GM12865 (cell line): ENCODE measurements at regions not wholly inside any gene's neighbourhood (a gene's known extent, or its start where the extent isn't known, plus 50 kb on each side); places are given as distances from the start of the nearest gene placed in this dataset.

Experiments
- DNase-seq: peaks from one replicate; pipeline ENCODE4 v3.0.0; 2010; ENCODE audit warnings: low read depth
- H3K4me3 ChIP-seq: 2 replicates; pipeline ENCODE4 v1.5.1; 2011; ENCODE audit warnings: mild to moderate bottlenecking, low read depth, low read length, control low read depth
- CTCF ChIP-seq: IDR thresholded peaks from 2 replicates; pipeline ENCODE4 v1.5.1; 2011; ENCODE audit warnings: low read length, control low read depth, low read depth, inconsistent platforms; ENCODE audit not compliant: insufficient read depth; ENCODE audit errors: missing control alignments

- no peak for DNase-seq
- no peak for TF ChIP-seq CTCF
- no peak overlapping the region for H3K4me3 ChIP-seq
Observed at GRCh38 chr6:95169775-95170174, 407.6 kb upstream of the MANEA start.

GRCh38 chr6:95175927-95176675, 401.2 kb upstream of the MANEA start:
- no peak for DNase-seq
- TF ChIP-seq CTCF, result no peak
- no peak overlapping the region for H3K4me3 ChIP-seq

GRCh38 chr6:95185874-95186273, 391.5 kb upstream of the MANEA start:
- DNase-seq, result no peak
- no peak for TF ChIP-seq CTCF
- H3K4me3 ChIP-seq, result no peak overlapping the region

GRCh38 chr6:95186710-95187109, 390.6 kb upstream of the MANEA start:
- no peak for TF ChIP-seq CTCF
- no peak for DNase-seq
- H3K4me3 ChIP-seq, result no peak overlapping the region

GRCh38 chr6:95197590-95197989, 379.7 kb upstream of the MANEA start:
- H3K4me3 ChIP-seq, result no peak overlapping the region
- no peak for DNase-seq
- TF ChIP-seq CTCF, result no peak

- peak; percentile 69 for TF ChIP-seq CTCF
- DNase-seq, result peak; percentile 44
- no peak overlapping the region for H3K4me3 ChIP-seq
Observed at GRCh38 chr6:95203153-95203754, 374.1 kb upstream of the MANEA start.
